GM23338 (cell line): ENCODE measurements at regions not wholly inside any gene's neighbourhood (a gene's known extent, or its start where the extent isn't known, plus 50 kb on each side); places are given as distances from the start of the nearest gene placed in this dataset.

Experiments used
- ATAC-seq: fragments of 200-7000 bp; cut with Tn5 transposase; 3 replicates; pipeline ENCODE4 v1.9.1; 2020
- DNase-seq: peaks from one replicate; pipeline ENCODE4 v3.0.0-alpha.2; 2015; ENCODE audit warnings: low spot score
- H2AFZ ChIP-seq: fragments of 200-600 bp; sonication (generic); 2 replicates; pipeline ENCODE4 v1.8.0; 2016; ENCODE audit warnings: antibody characterized with exemption, mild to moderate bottlenecking, moderate library complexity
- H3F3A ChIP-seq: fragments of 200-600 bp; sonication (generic); replicated peaks from 2 replicates; pipeline ENCODE4 v1.8.0; 2017; ENCODE audit warnings: antibody characterized with exemption, mixed run types, low read depth
- H3K27ac ChIP-seq: fragments of 200-600 bp; sonication (generic); 2 replicates; pipeline ENCODE4 v1.6.1; 2016; ENCODE audit warnings: low read depth
- H3K27me3 ChIP-seq: fragments of 200-600 bp; sonication (generic); 2 replicates; pipeline ENCODE4 v1.8.0; 2016; ENCODE audit warnings: mild to moderate bottlenecking, mixed run types, moderate library complexity; ENCODE audit not compliant: insufficient read depth
- H3K36me3 ChIP-seq: fragments of 200-600 bp; sonication (generic); 2 replicates; pipeline ENCODE4 v1.8.0; 2016; ENCODE audit warnings: mild to moderate bottlenecking; ENCODE audit not compliant: insufficient read depth
- H3K4me1 ChIP-seq: fragments of 200-600 bp; sonication (generic); 2 replicates; pipeline ENCODE4 v1.8.0; 2016; ENCODE audit warnings: mild to moderate bottlenecking, moderate library complexity; ENCODE audit not compliant: insufficient read depth
- H3K4me2 ChIP-seq: fragments of 200-600 bp; sonication (generic); 2 replicates; pipeline ENCODE4 v1.7.1; 2017; ENCODE audit warnings: mixed run types
- H3K4me3 ChIP-seq: fragments of 200-600 bp; sonication (generic); 2 replicates; pipeline ENCODE4 v1.6.1; 2016; ENCODE audit warnings: mixed run types
- H3K79me2 ChIP-seq: fragments of 200-600 bp; sonication (generic); replicated peaks from 2 replicates; pipeline ENCODE4 v1.8.0; 2017; ENCODE audit warnings: mild to moderate bottlenecking; ENCODE audit not compliant: insufficient read depth
- H3K9me2 ChIP-seq: fragments of 200-600 bp; sonication (generic); 2 replicates; pipeline ENCODE4 v1.8.0; 2017; ENCODE audit not compliant: insufficient read depth
- H4K20me1 ChIP-seq: fragments of 200-600 bp; sonication (generic); replicated peaks from 2 replicates; pipeline ENCODE4 v1.8.0; 2017; ENCODE audit warnings: mild to moderate bottlenecking; ENCODE audit not compliant: insufficient read depth
- H3K27ac Mint-ChIP-seq: 2 replicates; pipeline ENCODE4 v1.8.0; 2020; ENCODE audit warnings: inconsistent platforms, mild to moderate bottlenecking, moderate library complexity, mixed read lengths
- H3K27me3 Mint-ChIP-seq: 3 replicates; pipeline ENCODE4 v1.8.0; 2022; ENCODE audit warnings: low read depth, mild to moderate bottlenecking, moderate library complexity, mixed read lengths, inconsistent platforms; ENCODE audit not compliant: insufficient read depth, poor library complexity
- H3K36me3 Mint-ChIP-seq: 3 replicates; pipeline ENCODE4 v1.8.0; 2021; ENCODE audit warnings: low read depth, mild to moderate bottlenecking, inconsistent platforms, moderate library complexity, mixed read lengths
- H3K4me1 Mint-ChIP-seq: 3 replicates; pipeline ENCODE4 v1.8.0; 2020; ENCODE audit warnings: mild to moderate bottlenecking, inconsistent platforms, mixed read lengths
- H3K4me3 Mint-ChIP-seq: 3 replicates; pipeline ENCODE4 v1.8.0; 2021; ENCODE audit warnings: moderate library complexity, mild to moderate bottlenecking, inconsistent platforms, mixed read lengths
- H3K9me3 Mint-ChIP-seq: 3 replicates; pipeline ENCODE4 v1.8.0; 2020; ENCODE audit warnings: moderate library complexity, mild to moderate bottlenecking, inconsistent platforms, mixed read lengths
- CREB1 ChIP-seq: fragments of 250-450 bp; sonication (Bioruptor Pico); IDR thresholded peaks from 2 replicates; pipeline ENCODE4 v1.5.0; 2020; ENCODE audit warnings: low read depth, mild to moderate bottlenecking, moderate library complexity
- EZH2 ChIP-seq: fragments of 200-600 bp; sonication (generic); IDR thresholded peaks from one replicate; pipeline ENCODE4 v1.8.0; 2017; ENCODE audit warnings: antibody characterized with exemption, mild to moderate bottlenecking, low read depth; ENCODE audit not compliant: unreplicated experiment
- JUNB ChIP-seq: IDR thresholded peaks from one replicate; pipeline ENCODE4 v1.6.1; 2016; ENCODE audit warnings: antibody characterized with exemption; ENCODE audit not compliant: unreplicated experiment
- REST ChIP-seq: IDR thresholded peaks from one replicate; pipeline ENCODE4 v1.6.1; 2018; ENCODE audit warnings: antibody characterized with exemption; ENCODE audit not compliant: unreplicated experiment
- ZNF114 ChIP-seq: fragments of 250-450 bp; sonication (Bioruptor Pico); IDR thresholded peaks from 2 replicates; pipeline ENCODE4 v1.5.0; 2020; ENCODE audit warnings: mild to moderate bottlenecking, moderate library complexity
- ZNF462 ChIP-seq: fragments of 250-450 bp; sonication (Bioruptor Pico); IDR thresholded peaks from 2 replicates; pipeline ENCODE4 v1.5.0; 2020; ENCODE audit warnings: mild to moderate bottlenecking, moderate library complexity

GRCh38 chrX:22742174-22742573 lies 257.6 kb upstream of the DDX53 start:
- Histone ChIP-seq H3F3A (no peaks in the 10 kb centered on the region), H4K20me1 (no peaks in the 10 kb centered on the region), H3K4me3 (no peak overlapping the region), H3K27me3 (no peaks in the 10 kb centered on the region), H3K79me2 (no peaks in the 10 kb centered on the region), H3K4me1 (no peaks in the 10 kb centered on the region), H3K4me2 (no peak overlapping the region), H3K27ac (no peak overlapping the region), H3K36me3 (no peaks in the 10 kb centered on the region), H3K9me2 (no peaks in the 10 kb centered on the region), H2AFZ (no peak overlapping the region)
- Mint-ChIP-seq H3K27me3 (no peaks in the 10 kb centered on the region), H3K27ac (no peak overlapping the region), H3K36me3 (no peaks in the 10 kb centered on the region), H3K4me1 (no peaks in the 10 kb centered on the region), H3K4me3 (no peak overlapping the region), H3K9me3 (no peaks in the 10 kb centered on the region)
- TF ChIP-seq REST (no peak), JUNB (no peak), ZNF114 (CRISPR knock-in tag) (no peak), EZH2 (no peak)
- no peak for DNase-seq
- no peak for ATAC-seq

- H3K4me3 Mint-ChIP-seq, result no peak overlapping the region
- no peaks in the 10 kb centered on the region for H3K36me3 Mint-ChIP-seq
- no peak overlapping the region for H3K27ac Mint-ChIP-seq
- TF ChIP-seq ZNF462 (CRISPR knock-in tag) (no peak), CREB1 (no peak)
- no peaks in the 10 kb centered on the region for H3K27me3 Mint-ChIP-seq
- H3K27ac ChIP-seq, result no peak overlapping the region
- no peaks in the 10 kb centered on the region for H3K36me3 ChIP-seq
- no peaks in the 10 kb centered on the region for H4K20me1 ChIP-seq
- no peaks in the 10 kb centered on the region for H3F3A ChIP-seq
- no peak overlapping the region for H3K4me3 ChIP-seq
- DNase-seq, result no peak
- H3K79me2 ChIP-seq, result no peaks in the 10 kb centered on the region
- no peaks in the 10 kb centered on the region for H3K9me3 Mint-ChIP-seq
- H3K9me2 ChIP-seq, result no peaks in the 10 kb centered on the region
- H3K4me2 ChIP-seq, result no peak overlapping the region
- ATAC-seq, result no peak
- H3K4me1 Mint-ChIP-seq, result no peaks in the 10 kb centered on the region
- H3K27me3 ChIP-seq, result no peaks in the 10 kb centered on the region
- no peaks in the 10 kb centered on the region for H3K4me1 ChIP-seq
- no peak overlapping the region for H2AFZ ChIP-seq
These were observed 253.7 kb upstream of the DDX53 start for GRCh38 chrX:22746081-22746480.
